Mucosa of descending colon (tissue), 3 donors: ENCODE measurements at regions not wholly inside any gene's neighbourhood (a gene's known extent, or its start where the extent isn't known, plus 50 kb on each side); places are given as distances from the start of the nearest gene placed in this dataset.

Source experiments
- ATAC-seq: fragments of 200-7000 bp; cut with Tn5 transposase; one replicate; pipeline ENCODE4 v1.9.1; 2020; ENCODE audit warnings: mild to moderate bottlenecking, moderate library complexity
- DNase-seq, 3 donors: peaks; one replicate each; pipeline ENCODE4 v3.0.0-alpha.2; 2020
- H3K36me3 ChIP-seq: fragments of 200-600 bp; one replicate; pipeline ENCODE4 v1.8.0; 2021; ENCODE audit warnings: low read depth, mild to moderate bottlenecking
- H3K4me1 ChIP-seq: fragments of 200-600 bp; one replicate; pipeline ENCODE4 v1.8.0; 2021; ENCODE audit warnings: low read depth, mild to moderate bottlenecking
- H3K4me3 ChIP-seq: fragments of 200-600 bp; one replicate; pipeline ENCODE4 v1.8.0; 2021; ENCODE audit warnings: mild to moderate bottlenecking
- H3K9me3 ChIP-seq: fragments of 200-600 bp; one replicate; pipeline ENCODE4 v1.8.0; 2021; ENCODE audit warnings: mild to moderate bottlenecking
- CTCF ChIP-seq: fragments of 200-600 bp; IDR thresholded peaks from one replicate; pipeline ENCODE4 v1.8.0; 2022; ENCODE audit warnings: antibody characterized with exemption, mild to moderate bottlenecking
- intact Hi-C, 2 donors: fragments of 100-400 bp; cut with DNase I in 1 of 2; cut with micrococcal nuclease in 1 of 2; formaldehyde crosslinking; loops; one replicate each; pipeline versions ENCODE4 v1.11.0 to v1.11.1; 2022; cut with DNase I, micrococcal nuclease
- donor health status: DM: no; HTN: no; CAD: no; lungs with moderate emphysema.
- donor health status: DM: no; HTN: no; CAD: no.
- donor health status: DM: no; HTN: yes; CAD: no.

- Histone ChIP-seq H3K4me1 (no peaks in the 10 kb centered on the region), H3K9me3 (no peaks in the 10 kb centered on the region), H3K4me3 (no peak overlapping the region), H3K36me3 (no peaks in the 10 kb centered on the region)
- no peak for TF ChIP-seq CTCF
- intact Hi-C loops: no loop called here
- ATAC-seq: no peak
- DNase-seq: no peak
These were observed 78.3 kb downstream of the RAMP3 start for GRCh38 chr7:45235905-45236304.

- no peaks in the 10 kb centered on the region for H3K36me3 ChIP-seq
- H3K4me3 ChIP-seq: no peak overlapping the region
- DNase-seq (no peak), ATAC-seq (no peak)
- intact Hi-C loops: no loop called here
- no peaks in the 10 kb centered on the region for H3K4me1 ChIP-seq
- H3K9me3 ChIP-seq: no peaks in the 10 kb centered on the region
- no peak for TF ChIP-seq CTCF
These were observed 79.1 kb downstream of the RAMP3 start for GRCh38 chr7:45236666-45237065.

- no peak for DNase-seq
- no peak overlapping the region for H3K4me3 ChIP-seq
- no peaks in the 10 kb centered on the region for H3K36me3 ChIP-seq
- TF ChIP-seq CTCF: no peak
- H3K4me1 ChIP-seq: no peaks in the 10 kb centered on the region
- intact Hi-C loops: no loop called here
- no peak for ATAC-seq
- H3K9me3 ChIP-seq: no peaks in the 10 kb centered on the region
These were observed 80.3 kb downstream of the RAMP3 start for GRCh38 chr7:45237788-45238461.

- no peak overlapping the region for H3K4me3 ChIP-seq
- ATAC-seq: no peak
- intact Hi-C loops: no loop called here
- TF ChIP-seq CTCF: no peak
- no peaks in the 10 kb centered on the region for H3K4me1 ChIP-seq
- no peak for DNase-seq
- H3K9me3 ChIP-seq: no peaks in the 10 kb centered on the region
- H3K36me3 ChIP-seq: no peaks in the 10 kb centered on the region
These were observed 81.2 kb downstream of the RAMP3 start for GRCh38 chr7:45238806-45239205.

GRCh38 chr7:45239486-45239885, 81.9 kb downstream of the RAMP3 start:
- no peaks in the 10 kb centered on the region for H3K36me3 ChIP-seq
- ATAC-seq: no peak

More at GRCh38 chr7:45239486-45239885, 81.9 kb downstream of the RAMP3 start:
- no peak for DNase-seq
- intact Hi-C loops: no loop called here
- H3K4me1 ChIP-seq: no peaks in the 10 kb centered on the region
- no peaks in the 10 kb centered on the region for H3K9me3 ChIP-seq
- TF ChIP-seq CTCF: no peak
- no peak overlapping the region for H3K4me3 ChIP-seq
